IMR-90 (cell line): ENCODE measurements at regions not wholly inside any gene's neighbourhood (a gene's known extent, or its start where the extent isn't known, plus 50 kb on each side); places are given as distances from the start of the nearest gene placed in this dataset.

ENCODE experiments used
- ATAC-seq: fragments of 200-7000 bp; cut with Tn5 transposase; 2 replicates; pipeline ENCODE4 v1.9.1; 2020; ENCODE audit warnings: low read depth, mild to moderate bottlenecking, moderate library complexity
- BruUV-seq: library from RNA; stranded (reverse); fragments of 400-500 nt; replicated peaks from 2 replicates; lab custom pipeline; 2021; lab: Mats Ljungman, UMichigan
- CTCF ChIA-PET: fragments of 300-600 bp; formaldehyde crosslinking; extraction: SDS; loops from one replicate; lab custom pipeline; 2021; ENCODE audit warnings: antibody characterized with exemption; lab: Yijun Ruan, JAX
- POLR2A ChIA-PET: fragments of 300-600 bp; sonication (Branson Sonifier 250); formaldehyde crosslinking; loops from one replicate; lab custom pipeline; 2022; ENCODE audit warnings: antibody characterized with exemption; ENCODE audit not compliant: unreplicated experiment; lab: Charles Lee
- DNase-seq: peaks from one replicate; pipeline ENCODE4 v3.0.0; 2013
- H2AFZ ChIP-seq: replicated peaks from 2 replicates; pipeline ENCODE3; 2013; ENCODE audit warnings: low read length, mild to moderate bottlenecking; ENCODE audit not compliant: poor library complexity
- H2AK5ac ChIP-seq: 2 replicates; pipeline ENCODE4 v1.6.1; 2013; ENCODE audit warnings: low read depth, low read length, inconsistent platforms
- H2AK9ac ChIP-seq: replicated peaks from 2 replicates; pipeline ENCODE3; 2013; ENCODE audit warnings: mild to moderate bottlenecking, low read depth, low read length, moderate library complexity; ENCODE audit not compliant: poor library complexity
- H2BK120ac ChIP-seq: 2 replicates; pipeline ENCODE4 v1.6.1; 2013; ENCODE audit warnings: low read depth, low read length, inconsistent platforms
- H2BK15ac ChIP-seq: 3 replicates; pipeline ENCODE4 v1.6.1; 2013; ENCODE audit warnings: low read depth, low read length, inconsistent platforms
- H2BK20ac ChIP-seq: 2 replicates; pipeline ENCODE4 v1.6.1; 2013; ENCODE audit warnings: low read depth, mild to moderate bottlenecking, inconsistent platforms, low read length, moderate library complexity
- H2BK5ac ChIP-seq: 2 replicates; pipeline ENCODE4 v1.6.1; 2013; ENCODE audit warnings: mild to moderate bottlenecking, low read depth, low read length, inconsistent platforms; ENCODE audit not compliant: poor library complexity, severe bottlenecking
- H3K14ac ChIP-seq: replicated peaks from 2 replicates; pipeline ENCODE4 v1.6.1; 2013; ENCODE audit warnings: low read depth, low read length, inconsistent platforms
- H3K18ac ChIP-seq: 2 replicates; pipeline ENCODE4 v1.6.1; 2013; ENCODE audit warnings: low read depth, low read length, control low read depth
- H3K23ac ChIP-seq: 2 replicates; pipeline ENCODE4 v1.6.1; 2013; ENCODE audit warnings: low read depth, low read length, inconsistent platforms
- H3K27ac ChIP-seq: 2 replicates; pipeline ENCODE4 v1.5.1; 2013; ENCODE audit warnings: mild to moderate bottlenecking, control low read depth, low read length; ENCODE audit not compliant: insufficient read depth
- H3K27me3 ChIP-seq: 2 replicates; pipeline ENCODE4 v1.6.1; 2013; ENCODE audit warnings: low read length; ENCODE audit not compliant: control insufficient read depth, insufficient read depth
- H3K36me3 ChIP-seq: 2 replicates; pipeline ENCODE4 v1.6.1; 2013; ENCODE audit warnings: low read length, mixed read lengths; ENCODE audit not compliant: control insufficient read depth, insufficient read depth
- H3K4ac ChIP-seq: 2 replicates; pipeline ENCODE4 v1.6.1; 2013; ENCODE audit warnings: low read depth, low read length, inconsistent platforms
- H3K4me1 ChIP-seq: 2 replicates; pipeline ENCODE4 v1.6.1; 2013; ENCODE audit warnings: low read length, mixed read lengths; ENCODE audit not compliant: control insufficient read depth, insufficient read depth
- H3K4me2 ChIP-seq: 2 replicates; pipeline ENCODE4 v1.6.1; 2013; ENCODE audit warnings: low read depth, mild to moderate bottlenecking, control low read depth, low read length, moderate library complexity
- H3K4me3 ChIP-seq: 2 replicates; pipeline ENCODE4 v1.5.1; 2013; ENCODE audit warnings: low read depth, mild to moderate bottlenecking, control low read depth, low read length, moderate library complexity; ENCODE audit not compliant: insufficient read depth
- H3K56ac ChIP-seq: 2 replicates; pipeline ENCODE4 v1.6.1; 2013; ENCODE audit warnings: low read length, inconsistent platforms; ENCODE audit not compliant: insufficient read depth; ENCODE audit errors: extremely low read depth
- H3K79me1 ChIP-seq, 2 experiments: 2 replicates each; pipeline ENCODE4 v1.6.1; 2013; ENCODE audit warnings: low read length in 2 of 2, inconsistent platforms in 1 of 2, low read depth in 1 of 2
- H3K9ac ChIP-seq: 2 replicates; pipeline ENCODE4 v1.6.1; 2013; ENCODE audit warnings: low read depth, low read length, control low read depth
- H3K9me1 ChIP-seq: 2 replicates; pipeline ENCODE4 v1.6.1; 2013; ENCODE audit warnings: low read length, inconsistent platforms; ENCODE audit not compliant: insufficient read depth
- H3K9me3 ChIP-seq: 2 replicates; pipeline ENCODE4 v1.6.1; 2013; ENCODE audit warnings: low read length; ENCODE audit not compliant: control insufficient read depth, insufficient read depth
- H4K20me1 ChIP-seq: 2 replicates; pipeline ENCODE4 v1.6.1; 2013; ENCODE audit warnings: low read length, inconsistent platforms; ENCODE audit not compliant: insufficient read depth
- H4K5ac ChIP-seq: 2 replicates; pipeline ENCODE4 v1.6.1; 2013; ENCODE audit warnings: mild to moderate bottlenecking, low read depth, low read length, control low read depth
- H4K8ac ChIP-seq, 2 experiments: 2 replicates each; pipeline ENCODE4 v1.6.1; 2013; ENCODE audit warnings: low read depth in 2 of 2, low read length in 2 of 2, control low read depth in 1 of 2, inconsistent platforms in 1 of 2
- H4K91ac ChIP-seq: 2 replicates; pipeline ENCODE4 v1.6.1; 2013; ENCODE audit warnings: low read depth, low read length, inconsistent platforms; ENCODE audit not compliant: insufficient read depth
- CEBPB ChIP-seq: IDR thresholded peaks from 2 replicates; pipeline ENCODE4 v1.6.1; 2012; ENCODE audit warnings: low read depth, low read length, improper control_type of control experiment
- MAFK ChIP-seq: IDR thresholded peaks from 2 replicates; pipeline ENCODE4 v1.6.1; 2012; ENCODE audit warnings: low read depth, low read length, improper control_type of control experiment
- POLR2A ChIP-seq: IDR thresholded peaks from 2 replicates; pipeline ENCODE4 v1.6.1; 2012; ENCODE audit warnings: mild to moderate bottlenecking, low read depth, low read length
- SMC3 ChIP-seq: fragments of 150-350 bp; IDR thresholded peaks from 2 replicates; pipeline ENCODE4 v1.6.1; 2016; ENCODE audit warnings: low read depth, mild to moderate bottlenecking, antibody characterized with exemption, low read length, moderate library complexity
- WGBS, 2 experiments: methylation state at CpG; one replicate each; pipeline versions ENCODE4 v1.1.5 to v1.1.7; 2013; ENCODE audit warnings: missing lambda C conversion rate in 2 of 2; ENCODE audit not compliant: insufficient read length in 1 of 2; ENCODE audit errors: extremely low coverage in 2 of 2; 5-methylcytosine and 5-hydroxymethylcytosine counted together
- dilution Hi-C: fragments of 300-500 bp; cut with HindIII; formaldehyde crosslinking; loops from one replicate; pipeline ENCODE4 v1.14.3; 2018; ENCODE audit warnings: low sequenced_read_pairs; ENCODE audit not compliant: unreplicated experiment
- in situ Hi-C: fragments of 300-500 bp; cut with MboI; formaldehyde crosslinking; loops from 3 replicates; pipeline ENCODE4 v1.14.3; 2019; ENCODE audit warnings: low sequenced_read_pairs, inconsistent platforms, mixed read lengths
- intact Hi-C: fragments of 100-400 bp; cut with micrococcal nuclease; formaldehyde crosslinking; loops from 2 replicates; pipeline ENCODE4 v1.10.0; 2022

DNA sequence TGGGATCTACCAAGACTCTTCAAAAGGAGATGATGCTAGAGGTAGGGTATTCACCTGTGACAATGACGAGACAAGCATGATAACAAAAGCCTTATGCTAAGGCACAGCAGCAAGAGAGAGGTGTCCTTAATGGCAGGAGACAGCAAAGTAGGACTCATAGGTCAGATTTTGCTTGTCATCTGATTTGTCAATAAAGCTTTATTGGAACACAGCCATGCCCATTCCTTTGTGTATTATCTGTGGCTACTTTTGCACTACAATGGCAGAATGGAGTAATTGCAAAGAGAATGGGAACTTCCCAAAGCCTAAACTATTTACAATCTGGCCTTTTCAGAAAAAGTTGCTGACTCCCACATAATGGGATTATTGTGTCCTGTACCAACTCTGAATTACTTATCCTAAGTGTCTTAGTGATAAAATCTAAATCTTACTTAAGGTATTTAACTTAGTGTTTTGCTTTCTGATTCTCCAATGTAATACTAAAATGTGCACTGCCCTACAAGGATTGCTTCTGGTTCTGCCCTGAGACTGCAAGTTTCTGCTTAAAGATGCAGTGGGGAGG, 221.6 kb downstream of the CDC5L start:
- intact Hi-C loops, result no loop called here
- H3K9me3 ChIP-seq, result no peaks in the 10 kb centered on the region
- H3K4me2 ChIP-seq, result no peak overlapping the region
- no peak overlapping the region for H2AK5ac ChIP-seq
- ChIA-PET POLR2A (no interaction called here), CTCF (no interaction called here)
- no peak overlapping the region for H4K91ac ChIP-seq
- no peak for DNase-seq
- H3K4me3 ChIP-seq, result no peak overlapping the region
- H3K4ac ChIP-seq, result no peak overlapping the region
- no peak overlapping the region for H3K56ac ChIP-seq
- dilution Hi-C loops, result no loop called here
- no peak for ATAC-seq
- no peak overlapping the region for H3K23ac ChIP-seq
- H3K9me1 ChIP-seq, result no peaks in the 10 kb centered on the region
- H3K27me3 ChIP-seq, result peaks cover 31% of the 10 kb centered on the region
- WGBS, 2 experiments, result no CpG with 5 or more reads among the region's 1 CpG
- BruUV-seq, result no TSS peak
- in situ Hi-C loops, result no loop called here
- H2BK15ac ChIP-seq, result no peak overlapping the region
- H2BK20ac ChIP-seq, result no peak overlapping the region
- no peak overlapping the region for H3K27ac ChIP-seq
- H2AFZ ChIP-seq, result no peak overlapping the region
- no peak overlapping the region for H3K18ac ChIP-seq
- no peaks in the 10 kb centered on the region for H3K4me1 ChIP-seq
- no peaks in the 10 kb centered on the region for H4K20me1 ChIP-seq
- no peak overlapping the region for H2BK5ac ChIP-seq
- H3K79me1 ChIP-seq, result no peaks in the 10 kb centered on the region
- H2BK120ac ChIP-seq, result no peak overlapping the region
- H3K9ac ChIP-seq, result no peak overlapping the region
- no peak overlapping the region for H4K5ac ChIP-seq
- H3K14ac ChIP-seq, result no peak overlapping the region
- H2AK9ac ChIP-seq, result no peak overlapping the region
- no peak overlapping the region for H4K8ac ChIP-seq
- no peaks in the 10 kb centered on the region for H3K36me3 ChIP-seq
- TF ChIP-seq CEBPB (no peak), SMC3 (no peak), MAFK (peak; percentile 6; the same call in 1 of the 2 replicates), POLR2A (no peak)
